ENCODE measurements at regions not wholly inside any gene's neighbourhood (a gene's known extent, or its start where the extent isn't known, plus 50 kb on each side); places are given as distances from the start of the nearest gene placed in this dataset.

- TF ChIP-seq POLR2A (IDR thresholded peaks at IDR 0.05) (no peak), CTCF (IDR thresholded peaks at IDR 0.05) (no peak)
These were observed 190.2 kb upstream of the CAND1 start for GRCh38 chr12:67078957-67079356.

Measured in tibial nerve (tissue), 3 donors.